HG03159 (cell line): ENCODE measurements at regions not wholly inside any gene's neighbourhood (a gene's known extent, or its start where the extent isn't known, plus 50 kb on each side); places are given as distances from the start of the nearest gene placed in this dataset.

ENCODE experiments used
- ATAC-seq: cut with Tn5 transposase; IDR thresholded peaks from one replicate; pipeline ENCODE4 v1.9.1; 2021; ENCODE audit warnings: mild to moderate bottlenecking, moderate library complexity; ENCODE audit not compliant: unreplicated experiment

DNA sequence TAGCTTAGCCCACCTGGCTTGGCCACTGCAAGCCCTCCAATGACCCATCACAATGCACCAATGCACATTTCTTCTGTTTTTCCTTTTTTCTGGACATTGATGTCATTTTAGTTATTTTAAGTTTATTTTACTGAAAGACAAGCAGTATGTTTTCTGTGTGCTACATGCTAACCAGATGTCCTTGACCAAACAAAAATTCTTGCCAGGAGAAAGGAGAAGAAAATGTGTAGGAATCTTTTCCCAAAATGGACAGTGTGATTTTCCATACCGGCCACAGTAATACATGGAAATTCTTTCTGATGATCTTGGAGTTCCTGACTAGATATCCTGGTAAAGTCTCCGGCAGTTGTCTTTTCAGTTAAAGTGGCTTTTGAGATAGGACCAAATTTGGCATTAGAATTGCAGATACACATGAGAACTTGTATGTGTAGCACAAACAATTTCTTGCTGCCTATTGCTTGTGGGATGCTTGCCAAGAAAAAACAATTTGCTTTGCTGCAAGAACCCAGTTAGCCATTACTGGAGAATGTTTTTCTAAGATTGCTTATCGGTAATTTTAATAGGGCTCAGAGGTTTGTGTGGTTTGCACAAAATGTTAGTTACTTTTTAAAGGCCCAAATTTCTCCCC, 696.5 kb upstream of the CITED2 start:
- no peak for ATAC-seq

DNA sequence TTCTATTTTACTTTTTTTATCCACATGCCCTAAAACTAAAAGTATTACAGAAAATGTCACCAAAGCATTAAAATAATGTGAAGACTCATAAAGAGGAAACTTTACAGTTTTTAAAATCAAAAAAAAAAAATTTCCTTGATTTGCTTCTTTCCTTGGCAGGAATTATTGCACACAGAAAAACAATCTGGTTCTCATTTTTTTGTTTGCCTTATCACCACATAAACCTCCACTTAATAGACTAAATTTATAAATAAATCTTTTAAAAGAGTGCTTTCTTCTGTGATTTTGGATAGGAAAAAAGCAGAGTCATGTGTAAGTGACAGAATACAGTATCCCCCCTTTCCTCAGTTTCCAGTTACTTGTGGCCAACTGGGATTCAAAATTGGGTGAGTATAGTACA, 695.1 kb upstream of the CITED2 start:
- ATAC-seq = no peak

DNA sequence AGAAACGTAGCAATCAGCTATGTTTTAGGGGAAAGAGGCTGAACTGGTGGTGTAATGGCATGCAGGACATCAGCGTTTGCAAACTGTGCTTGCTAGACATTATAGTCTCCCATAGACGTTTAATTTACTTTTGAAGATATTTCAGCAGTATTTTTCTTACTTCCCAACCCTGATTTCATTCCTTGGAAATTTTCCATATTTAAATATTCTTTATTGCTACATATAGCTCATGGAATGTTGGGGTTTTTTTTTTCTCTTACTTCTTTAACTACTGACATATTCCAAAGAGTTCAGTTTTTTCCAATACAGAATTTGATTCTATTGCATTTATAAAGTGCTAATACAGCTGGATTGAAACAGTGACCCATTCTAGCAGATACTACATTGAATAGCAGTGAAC, 694.4 kb upstream of the CITED2 start:
- ATAC-seq = no peak

DNA sequence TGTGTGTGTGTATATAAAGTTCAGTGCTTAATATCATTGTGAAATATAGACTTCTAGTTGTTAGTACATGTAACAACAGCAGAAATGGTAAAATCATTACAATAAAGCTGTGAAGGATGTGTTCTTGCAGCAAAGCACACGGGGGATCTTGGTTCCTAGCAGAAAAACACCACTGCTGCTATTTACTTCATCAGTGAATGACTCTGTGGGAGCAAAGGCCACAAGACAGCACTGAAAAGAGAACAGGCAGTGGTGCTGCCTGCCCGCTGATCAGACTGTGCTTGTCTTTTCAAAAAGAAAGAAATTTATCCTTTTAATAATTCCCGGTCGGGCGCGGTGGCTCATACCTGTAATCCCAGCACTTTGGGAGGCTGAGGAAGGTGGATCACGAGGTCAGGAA, 689.9 kb upstream of the CITED2 start:
- no peak for ATAC-seq

DNA sequence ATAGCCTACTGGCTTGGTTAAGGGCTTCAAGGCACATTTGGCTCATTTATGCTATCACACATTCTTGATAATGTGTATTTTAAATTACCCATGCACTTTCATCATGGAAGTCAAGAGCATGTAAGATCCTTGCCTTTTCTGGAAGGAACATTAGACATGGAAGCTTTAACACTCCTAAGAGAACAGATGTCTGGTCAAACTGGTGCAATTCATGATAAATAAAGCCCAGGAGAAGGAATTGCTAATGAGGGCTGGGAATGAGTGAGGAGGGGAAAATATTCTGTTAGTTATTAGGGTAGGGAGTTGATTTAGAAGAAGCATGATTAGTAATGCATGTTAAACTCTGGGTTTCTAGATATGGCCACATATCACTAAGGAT, 688.6 kb upstream of the CITED2 start:
- ATAC-seq = no peak

DNA sequence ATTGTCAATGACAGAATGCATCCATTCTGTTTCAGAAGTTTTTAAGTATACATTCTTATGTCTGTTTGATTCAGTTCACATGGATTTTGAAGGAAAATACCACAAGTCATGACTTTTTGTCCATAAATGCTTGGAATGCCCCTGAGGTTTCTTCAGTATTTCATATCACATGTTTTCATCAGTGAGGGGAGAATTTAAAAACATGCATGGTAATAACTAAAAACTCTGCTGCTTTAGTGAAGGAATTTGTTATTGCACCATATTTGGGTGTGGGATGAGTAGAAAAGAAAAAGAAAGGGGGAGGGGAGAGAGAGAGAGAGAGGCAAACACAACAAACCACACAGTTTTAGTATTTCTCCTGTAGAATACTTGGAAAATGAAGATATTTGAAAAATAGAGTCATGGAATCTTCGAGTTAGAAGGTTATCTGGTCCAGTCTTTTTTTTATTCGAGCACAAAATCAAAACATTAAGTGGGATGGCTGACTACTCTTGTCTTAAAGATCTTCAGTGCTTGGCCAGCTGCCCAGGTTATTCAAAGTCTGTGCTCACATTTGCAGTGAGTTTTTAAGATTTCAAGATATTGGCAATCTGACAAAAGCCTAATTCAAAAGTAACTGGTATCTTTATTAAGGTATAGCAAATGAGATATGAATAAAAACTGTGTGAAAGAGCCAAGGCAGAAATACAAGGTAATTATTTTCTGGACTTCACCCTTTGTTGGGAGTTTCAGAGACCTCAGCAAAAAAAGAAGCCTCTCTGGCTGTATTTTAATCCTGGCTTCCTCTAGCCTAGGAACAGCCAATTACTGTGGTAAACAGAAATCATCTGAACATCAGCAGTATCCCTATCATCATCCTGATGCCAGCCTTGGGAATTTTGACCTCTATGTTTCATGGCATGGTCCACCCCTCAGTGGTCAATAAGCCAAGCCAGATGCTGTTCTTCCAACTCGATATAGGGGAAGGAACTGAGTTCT, 687.9 kb upstream of the CITED2 start:
- ATAC-seq = no peak

DNA sequence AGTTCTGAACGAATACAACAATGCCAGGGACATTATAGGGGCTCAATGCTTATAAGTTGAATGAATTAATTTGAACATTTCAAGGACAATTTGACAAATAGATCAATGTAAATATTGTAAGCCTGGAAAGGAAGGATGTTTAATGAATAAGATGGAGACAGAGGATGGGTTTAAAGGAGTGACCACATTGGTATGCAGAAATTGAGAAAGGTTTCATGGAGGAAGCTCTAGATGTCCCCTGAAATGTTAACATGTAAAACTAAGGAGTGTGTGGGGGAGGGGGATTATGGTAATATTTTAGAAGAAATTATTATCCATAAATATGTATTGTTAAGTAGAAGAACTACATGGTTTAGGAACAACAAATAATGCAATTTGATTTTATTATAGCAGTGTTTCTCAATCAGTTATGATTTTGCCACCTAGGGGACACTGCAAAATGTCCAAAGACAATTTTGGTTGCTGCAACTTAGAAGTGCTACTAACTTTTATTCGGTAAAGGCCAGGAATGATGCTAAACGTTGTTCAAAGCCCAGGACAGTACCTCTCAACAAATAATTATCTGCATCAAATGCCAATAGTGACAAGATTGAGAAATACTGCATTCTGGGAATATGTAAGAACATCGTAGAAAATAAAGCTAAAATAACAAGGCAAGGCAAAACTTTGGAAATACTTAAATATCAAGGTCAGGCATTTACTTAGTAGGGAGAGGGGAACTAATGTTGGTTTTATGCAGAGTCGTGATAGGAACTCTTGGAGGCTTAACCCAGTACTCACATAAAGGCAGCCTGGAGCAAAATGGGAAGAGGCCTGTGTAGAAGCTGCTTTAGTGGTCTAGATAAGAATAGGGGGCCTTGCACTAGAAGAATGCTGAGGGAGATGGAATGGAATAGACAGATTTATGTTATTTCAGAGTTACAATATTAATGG, 686.9 kb upstream of the CITED2 start:
- no peak for ATAC-seq

DNA sequence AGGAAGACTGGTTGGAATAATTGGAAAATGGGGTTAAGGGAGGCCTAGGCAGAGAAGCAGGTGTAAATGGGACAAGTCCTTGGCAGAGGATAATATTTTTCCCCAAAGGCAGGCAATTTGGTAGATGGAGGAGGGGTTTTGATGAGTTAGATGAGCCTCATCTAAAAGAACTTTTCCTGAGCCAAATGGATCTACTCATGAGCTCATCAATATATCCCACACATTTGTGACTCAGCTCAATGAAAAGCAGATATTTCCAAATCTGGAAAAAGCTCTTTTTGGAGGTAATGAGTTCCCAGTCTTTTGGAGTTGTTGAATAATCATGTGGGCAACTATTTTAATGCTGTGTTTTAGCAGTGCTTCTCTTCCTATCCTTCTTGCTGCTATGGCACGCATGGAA, 685.5 kb upstream of the CITED2 start:
- no peak for ATAC-seq

DNA sequence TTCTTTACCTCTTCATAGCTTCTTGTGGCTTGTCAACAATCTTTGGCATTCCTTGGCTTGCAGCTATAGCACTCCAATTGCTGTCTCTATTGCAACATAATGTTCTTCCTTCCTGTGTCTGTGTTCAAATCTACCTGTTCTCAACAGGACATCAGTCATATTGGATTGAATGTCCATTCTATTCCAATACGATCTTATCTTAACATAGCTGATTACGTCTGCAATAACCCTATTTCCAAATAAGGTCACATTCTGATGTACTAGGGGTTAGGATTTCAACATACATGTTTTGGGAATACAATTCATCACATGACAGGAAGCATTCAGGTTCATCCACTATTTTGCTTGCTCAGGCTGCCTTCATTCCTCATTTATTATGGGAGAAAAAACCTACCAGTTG, 684.4 kb upstream of the CITED2 start:
- no peak for ATAC-seq

DNA sequence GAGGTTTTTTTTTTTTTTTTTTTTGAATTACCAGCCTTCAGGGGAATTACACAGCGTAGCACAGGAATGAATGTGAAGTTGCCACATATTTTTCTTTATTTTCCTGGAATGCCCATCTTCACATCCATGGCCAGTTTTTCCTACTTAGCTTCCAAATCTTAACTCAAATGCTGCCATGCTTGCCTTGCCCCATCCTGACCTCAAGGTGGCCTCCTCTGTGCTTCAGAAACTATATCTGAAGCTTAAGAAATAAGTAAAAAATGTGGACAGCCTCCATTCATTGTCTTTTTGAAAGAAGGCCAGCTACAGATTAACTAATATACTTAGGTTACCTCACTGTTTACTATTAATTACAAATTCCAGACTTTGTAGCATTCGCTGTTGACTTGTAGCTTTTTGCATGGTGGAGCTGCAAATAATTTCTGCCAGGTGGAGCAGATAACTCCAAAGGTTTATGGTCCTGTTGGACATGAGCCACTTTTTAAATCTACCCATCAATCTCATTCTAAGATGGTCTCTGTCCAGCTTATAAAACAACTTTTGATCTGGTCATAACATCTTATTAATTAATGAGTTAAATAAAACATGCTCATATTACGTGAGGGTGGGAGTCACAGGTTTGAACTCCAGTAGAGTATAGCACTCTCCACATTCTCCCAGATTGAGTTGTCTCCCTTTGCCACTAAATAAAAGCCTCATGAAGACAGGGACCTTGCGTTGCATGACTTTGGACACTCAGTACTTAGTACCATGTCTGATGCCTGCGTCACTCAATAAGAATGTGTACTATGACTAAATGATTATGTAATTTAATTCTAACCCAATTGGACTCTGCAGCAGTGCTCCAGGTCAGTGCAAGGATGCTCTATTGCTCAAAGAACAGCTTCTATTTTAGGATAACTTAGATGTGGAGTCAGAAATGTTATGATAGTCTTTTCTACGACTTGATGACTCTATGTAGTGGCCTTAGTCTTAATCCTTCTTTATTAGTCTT, 678.6 kb upstream of the CITED2 start:
- no peak for ATAC-seq

DNA sequence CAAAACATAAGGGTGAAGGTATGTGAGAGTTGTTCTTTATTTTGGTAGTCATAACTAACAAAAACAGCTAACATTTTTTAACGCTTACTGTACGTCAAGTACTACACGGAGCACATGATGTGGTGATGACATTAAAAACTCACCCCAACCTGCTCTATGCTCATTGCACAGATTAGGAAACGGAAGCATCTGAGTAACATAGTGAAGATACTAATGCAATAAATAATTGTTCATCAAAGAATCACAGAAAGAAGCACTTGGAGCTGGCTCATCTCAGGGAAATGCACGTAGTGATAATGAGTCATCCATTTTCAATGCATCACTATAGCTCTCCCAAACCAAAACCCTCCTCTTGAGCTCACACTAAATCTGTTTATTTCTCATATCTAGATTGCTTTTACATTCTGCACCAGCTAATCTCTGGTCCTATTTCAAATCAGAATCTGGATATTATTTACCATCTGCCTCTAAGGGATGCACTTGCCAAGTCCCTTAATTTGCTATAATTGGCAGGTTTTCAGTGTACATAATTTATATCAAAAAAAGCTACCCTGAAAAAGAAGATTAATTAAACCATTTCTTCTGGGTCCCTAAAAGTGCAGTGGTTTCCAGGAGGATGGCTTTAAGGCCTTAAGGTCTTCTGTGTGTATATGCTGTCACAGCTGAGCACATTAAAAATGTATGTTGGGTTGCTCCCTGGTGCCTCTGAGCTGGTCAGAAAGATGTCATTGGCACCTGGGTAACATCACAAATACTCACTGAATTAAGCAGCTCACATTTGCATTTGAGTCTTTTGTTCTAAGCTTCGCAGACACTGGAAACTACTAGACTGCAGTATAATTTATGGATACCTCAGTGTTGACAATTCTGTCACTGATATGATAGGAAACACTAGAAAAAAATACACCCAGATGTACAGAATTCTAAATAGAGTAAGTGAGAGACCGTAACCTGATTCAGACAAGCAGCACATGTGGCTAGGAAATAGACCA, 677.4 kb upstream of the CITED2 start:
- ATAC-seq = no peak

DNA sequence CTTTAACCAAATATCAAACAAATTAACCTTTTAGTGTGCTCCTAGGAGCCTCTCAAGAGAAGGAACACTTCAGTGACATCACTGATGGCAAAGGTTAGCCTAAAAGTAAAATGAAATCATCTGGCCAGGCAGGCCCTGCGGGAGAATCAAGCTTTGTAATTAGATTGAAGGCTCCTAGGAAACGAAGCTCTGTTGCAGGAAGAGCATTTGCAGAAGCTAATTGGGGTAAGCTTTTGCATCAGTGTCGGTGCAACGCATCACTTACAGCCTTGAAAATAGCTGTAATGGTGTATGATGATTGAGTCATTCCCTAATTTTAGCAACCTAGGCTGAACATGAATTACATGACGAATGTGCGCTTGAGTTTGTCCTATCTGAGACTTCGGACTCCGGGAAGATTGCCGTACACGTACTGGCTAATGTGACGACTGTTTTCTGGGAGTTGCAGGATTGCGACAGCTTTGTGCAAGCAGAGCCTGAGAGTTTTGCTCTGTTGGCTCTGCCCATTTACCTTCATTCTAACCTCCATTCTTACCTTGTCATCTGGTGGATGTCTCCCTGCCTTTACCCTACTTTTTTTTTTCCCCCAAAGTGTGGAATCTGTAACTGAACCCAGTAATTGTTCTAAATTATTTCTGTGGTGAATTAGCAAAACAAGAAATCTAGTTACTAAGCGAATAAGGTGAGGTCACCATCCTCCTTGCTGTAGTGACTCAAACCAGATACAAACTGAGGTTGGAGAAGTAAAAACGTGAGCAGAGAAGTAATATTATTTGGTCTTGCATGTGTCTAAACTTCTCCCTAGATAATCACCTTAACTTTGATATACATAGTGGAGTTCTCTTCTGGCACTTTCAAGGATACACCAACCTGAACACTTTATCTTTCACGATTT, 675.9 kb upstream of the CITED2 start:
- no peak for ATAC-seq

DNA sequence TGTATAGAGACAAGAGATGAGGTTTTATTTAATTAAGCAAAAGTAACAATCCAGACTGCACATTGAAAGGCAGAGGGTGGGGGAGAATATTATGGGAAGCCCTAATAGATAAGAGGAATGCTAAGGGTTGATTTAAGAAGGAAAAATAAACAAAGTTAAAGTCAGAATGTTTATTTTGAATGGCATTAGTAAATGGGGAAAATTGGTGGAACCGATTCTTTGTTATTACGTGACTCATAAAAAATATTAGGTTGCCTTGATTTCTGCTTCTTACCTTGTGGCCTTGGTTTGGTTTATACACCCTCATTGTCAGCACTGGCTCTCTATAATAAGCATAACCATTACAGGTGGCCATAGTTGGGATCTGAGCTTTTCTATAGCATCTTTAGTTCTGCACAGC, 674.8 kb upstream of the CITED2 start:
- no peak for ATAC-seq

DNA sequence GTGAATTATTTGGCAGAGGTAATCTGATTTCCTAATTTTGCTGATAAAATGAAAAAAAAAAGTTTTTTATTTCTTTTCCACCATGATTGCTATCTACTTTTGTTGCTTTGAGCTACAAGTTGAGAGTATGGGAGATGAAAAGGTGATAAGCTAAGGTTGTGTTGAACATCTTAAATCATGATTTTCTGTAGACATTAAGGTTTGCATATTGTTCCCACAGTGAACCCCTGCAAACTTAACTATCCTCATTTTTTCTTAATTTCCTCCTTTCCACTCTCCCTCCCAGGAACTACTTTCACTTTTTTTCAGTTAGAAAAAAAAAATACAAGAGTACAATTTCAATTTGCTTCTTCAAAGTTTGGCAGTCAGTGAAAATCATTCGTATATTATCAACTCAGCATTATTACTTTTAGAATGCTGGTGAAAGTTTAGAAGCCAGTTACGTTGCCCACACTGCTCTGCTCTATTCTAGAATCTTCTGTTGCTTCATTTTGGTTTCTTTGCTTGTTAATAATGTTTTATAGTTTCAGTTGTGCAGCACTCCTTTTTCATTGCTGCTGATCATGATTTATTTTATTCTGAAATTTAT, 673.8 kb upstream of the CITED2 start:
- ATAC-seq = no peak

DNA sequence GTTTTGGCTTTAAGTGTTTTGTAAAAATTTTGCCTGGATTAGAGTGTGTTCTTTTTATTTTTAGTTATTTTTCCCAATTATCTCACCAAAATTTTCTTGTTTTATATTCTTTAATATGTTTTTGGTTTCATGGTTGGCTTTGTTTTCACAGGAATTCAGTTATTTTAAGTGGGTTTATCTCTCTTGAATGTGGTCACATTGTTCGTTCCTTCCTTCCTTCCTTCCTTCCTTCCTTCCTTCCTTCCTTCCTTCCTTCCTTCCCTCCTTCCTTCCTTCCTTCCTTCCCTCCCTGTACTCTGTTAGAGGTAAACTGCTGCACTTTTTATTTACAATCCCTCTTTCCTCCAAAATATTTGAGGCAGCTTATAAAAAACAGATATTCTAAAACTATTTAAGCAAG, 672.9 kb upstream of the CITED2 start:
- no peak for ATAC-seq

DNA sequence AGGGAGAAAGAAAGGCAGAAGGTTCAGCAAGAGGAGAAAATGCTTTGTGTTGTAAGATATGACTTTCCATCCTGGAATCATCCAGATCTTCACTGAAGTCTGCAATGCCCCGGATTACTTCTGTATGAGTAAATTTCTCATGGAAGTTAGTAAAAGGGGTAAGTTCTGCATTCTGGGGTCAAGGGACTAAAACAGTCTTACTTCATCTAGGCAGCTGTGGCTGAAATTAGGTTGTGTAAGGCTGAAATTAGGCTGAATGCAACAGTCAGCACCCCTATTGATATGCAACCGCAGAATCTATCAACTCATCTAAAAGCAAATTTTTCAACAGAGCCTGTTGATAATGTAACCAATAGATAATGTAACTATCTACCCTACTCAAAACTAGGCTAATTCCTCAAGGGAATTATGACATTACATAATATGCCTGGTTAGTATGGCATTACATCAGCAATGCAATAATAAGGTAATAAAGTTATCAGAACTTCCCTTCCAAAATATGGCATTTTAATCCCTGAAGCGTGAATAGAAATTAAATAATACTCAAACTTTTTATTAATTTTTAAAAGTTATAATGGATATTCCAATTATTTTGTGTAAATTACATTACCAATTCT, 671.7 kb upstream of the CITED2 start:
- ATAC-seq = no peak

DNA sequence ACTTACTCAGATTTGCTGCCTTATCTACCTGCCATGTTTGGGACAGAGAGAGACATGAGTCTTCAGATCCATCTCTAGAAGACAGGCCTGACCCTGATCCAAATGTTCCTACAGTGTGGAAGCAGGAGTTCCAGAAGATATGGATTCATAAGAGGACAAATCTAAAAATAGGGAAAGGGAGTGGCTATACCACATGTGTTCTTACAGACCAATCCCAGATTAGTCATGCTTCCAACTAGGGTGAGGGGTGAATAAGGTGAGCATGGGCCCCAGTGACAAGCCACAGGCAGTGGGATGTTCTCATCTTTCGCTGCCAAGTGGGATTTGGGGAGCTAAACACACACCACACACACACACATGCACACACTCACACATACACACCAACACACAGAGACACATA, 670.7 kb upstream of the CITED2 start:
- no peak for ATAC-seq
